Neuronal stem cell (in vitro differentiated cells): ENCODE measurements at regions not wholly inside any gene's neighbourhood (a gene's known extent, or its start where the extent isn't known, plus 50 kb on each side); places are given as distances from the start of the nearest gene placed in this dataset.

ENCODE experiments used
- DNase-seq: peaks from one replicate; pipeline ENCODE4 v3.0.0-alpha.2; 2013; ENCODE audit warnings: low spot score
- H2AFZ ChIP-seq: one replicate; pipeline ENCODE4 v1.6.1; 2013; ENCODE audit warnings: mild to moderate bottlenecking, low read length, inconsistent platforms
- H2AK5ac ChIP-seq: 2 replicates; pipeline ENCODE4 v1.6.1; 2013; ENCODE audit warnings: low read depth, mild to moderate bottlenecking, inconsistent platforms, low read length, moderate library complexity, mixed read lengths
- H2BK120ac ChIP-seq: 2 replicates; pipeline ENCODE4 v1.6.1; 2013; ENCODE audit warnings: low read depth, mild to moderate bottlenecking, inconsistent platforms, low read length, moderate library complexity, mixed read lengths
- H2BK12ac ChIP-seq: one replicate; pipeline ENCODE4 v1.6.1; 2013; ENCODE audit warnings: low read length, inconsistent platforms
- H2BK15ac ChIP-seq: 2 replicates; pipeline ENCODE4 v1.6.1; 2013; ENCODE audit warnings: mild to moderate bottlenecking, low read length, inconsistent platforms, mixed read lengths
- H2BK5ac ChIP-seq: one replicate; pipeline ENCODE4 v1.6.1; 2013; ENCODE audit warnings: inconsistent platforms, mild to moderate bottlenecking, low read length, moderate library complexity
- H3K14ac ChIP-seq: one replicate; pipeline ENCODE4 v1.6.1; 2013; ENCODE audit warnings: low read length, inconsistent platforms
- H3K18ac ChIP-seq: 2 replicates; pipeline ENCODE4 v1.6.1; 2013; ENCODE audit warnings: low read length, inconsistent platforms
- H3K23ac ChIP-seq: 2 replicates; pipeline ENCODE4 v1.6.1; 2013; ENCODE audit warnings: low read depth, mild to moderate bottlenecking, mixed read lengths, low read length, inconsistent platforms; ENCODE audit not compliant: poor library complexity
- H3K27ac ChIP-seq: replicated peaks from 3 replicates; pipeline ENCODE4 v1.5.1; 2013; ENCODE audit warnings: low read length, inconsistent platforms
- H3K27me3 ChIP-seq, 3 experiments: 2 replicates each; pipeline ENCODE4 v1.6.1; 2013; ENCODE audit warnings: low read length in 3 of 3, mild to moderate bottlenecking in 2 of 3, inconsistent platforms in 1 of 3, low read depth in 1 of 3, mixed read lengths in 1 of 3, moderate library complexity in 1 of 3; ENCODE audit not compliant: control insufficient read depth in 3 of 3, insufficient read depth in 3 of 3
- H3K36me3 ChIP-seq, 2 donors: replicated peaks in 1 of 2; 2 replicates each; pipeline ENCODE4 v1.6.1; 2013; ENCODE audit warnings: low read length in 2 of 2; ENCODE audit not compliant: control insufficient read depth in 2 of 2, insufficient read depth in 2 of 2
- H3K4ac ChIP-seq: 2 replicates; pipeline ENCODE4 v1.6.1; 2013; ENCODE audit warnings: inconsistent platforms, mild to moderate bottlenecking, low read length, moderate library complexity
- H3K4me1 ChIP-seq, 2 donors: 1 replicate in 1 of 2; 2 replicates in 1 of 2; pipeline ENCODE4 v1.6.1; 2013; ENCODE audit warnings: low read length in 2 of 2, low read depth in 1 of 2; ENCODE audit not compliant: control insufficient read depth in 2 of 2, insufficient read depth in 1 of 2
- H3K4me2 ChIP-seq: one replicate; pipeline ENCODE4 v1.6.1; 2013; ENCODE audit warnings: mild to moderate bottlenecking, low read length, inconsistent platforms; ENCODE audit not compliant: insufficient read depth, poor library complexity, severe bottlenecking
- H3K4me3 ChIP-seq, 2 donors: 2 replicates each; pipeline ENCODE4 v1.5.1; 2013; ENCODE audit warnings: low read length in 2 of 2, mild to moderate bottlenecking in 2 of 2, inconsistent platforms in 1 of 2, moderate library complexity in 1 of 2
- H3K79me1 ChIP-seq: one replicate; pipeline ENCODE4 v1.6.1; 2013; ENCODE audit warnings: low read depth, mild to moderate bottlenecking, inconsistent platforms, low read length, moderate library complexity
- H3K9ac ChIP-seq: one replicate; pipeline ENCODE4 v1.6.1; 2013; ENCODE audit warnings: mild to moderate bottlenecking, low read depth, low read length, inconsistent platforms; ENCODE audit not compliant: poor library complexity
- H3K9me3 ChIP-seq, 2 donors: replicated peaks in 1 of 2; 2 replicates each; pipeline versions ENCODE3 to v1.6.1; 2013; ENCODE audit warnings: low read length in 2 of 2, mild to moderate bottlenecking in 2 of 2, inconsistent platforms in 1 of 2, low read depth in 1 of 2, mixed read lengths in 1 of 2, moderate library complexity in 1 of 2; ENCODE audit not compliant: control insufficient read depth in 2 of 2, insufficient read depth in 1 of 2
- H4K8ac ChIP-seq: one replicate; pipeline ENCODE4 v1.6.1; 2013; ENCODE audit warnings: low read depth, mild to moderate bottlenecking, inconsistent platforms, low read length, moderate library complexity
- H4K91ac ChIP-seq: one replicate; pipeline ENCODE4 v1.6.1; 2013; ENCODE audit warnings: low read length, low read depth, mild to moderate bottlenecking, inconsistent platforms; ENCODE audit not compliant: poor library complexity
- WGBS, 2 donors: extraction: QIAGEN DNeasy Blood & Tissue Kit; methylation state at CpG; one replicate each; pipeline ENCODE4 v1.1.7; 2013; ENCODE audit warnings: missing lambda C conversion rate in 2 of 2, mixed read lengths in 1 of 2; ENCODE audit not compliant: insufficient read length in 2 of 2, insufficient replicate concordance in 1 of 2; ENCODE audit errors: extremely low coverage in 2 of 2; 5-methylcytosine and 5-hydroxymethylcytosine counted together

DNA sequence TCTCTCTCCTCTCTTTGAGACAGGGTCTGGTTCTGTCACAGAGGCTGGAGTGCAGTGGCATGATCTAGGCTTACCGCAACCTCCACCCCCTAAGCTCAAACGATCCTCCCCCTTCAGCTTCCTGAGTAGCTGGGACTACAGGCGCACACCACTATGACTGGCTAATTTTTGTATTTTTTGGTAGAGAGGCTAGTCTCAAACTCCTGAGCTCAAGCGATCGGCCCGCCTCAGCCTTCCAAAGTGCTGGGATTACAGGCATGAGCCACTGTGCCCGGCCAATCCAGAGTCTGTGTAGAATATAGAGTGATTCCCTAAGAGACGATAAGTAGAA is 65.8 kb upstream of the RPH3AL start:
- H2BK120ac ChIP-seq = no peak overlapping the region
- H3K79me1 ChIP-seq = no peaks in the 10 kb centered on the region
- H2AFZ ChIP-seq = no peak overlapping the region
- no peak overlapping the region for H3K18ac ChIP-seq
- H3K9me3 ChIP-seq = peaks cover 0 to 2% of the 10 kb centered on the region in 2 donors
- H2BK15ac ChIP-seq = no peak overlapping the region
- no peak for DNase-seq
- H3K27ac ChIP-seq = no peak overlapping the region
- H2BK12ac ChIP-seq = no peak overlapping the region
- no CpG with 5 or more reads among the region's 8 CpGs for WGBS, 2 donors
- no peak overlapping the region for H3K14ac ChIP-seq
- no peak overlapping the region for H2AK5ac ChIP-seq
- peaks cover 3 to 6% of the 10 kb centered on the region in 2 donors for H3K4me1 ChIP-seq
- H4K8ac ChIP-seq = no peak overlapping the region
- H3K36me3 ChIP-seq = peaks cover 3 to 9% of the 10 kb centered on the region in 2 donors
- H3K4ac ChIP-seq = no peak overlapping the region
- no peak overlapping the region for H4K91ac ChIP-seq
- H3K23ac ChIP-seq = no peak overlapping the region
- H3K4me3 ChIP-seq = no peak overlapping the region
- no peak overlapping the region for H2BK5ac ChIP-seq
- no peak overlapping the region for H3K9ac ChIP-seq
- no peak overlapping the region for H3K4me2 ChIP-seq
- no peaks in the 10 kb centered on the region for H3K27me3 ChIP-seq

GRCh38 chr17:417691-418420 is 65.2 kb upstream of the RPH3AL start:
- Histone ChIP-seq H2AFZ (no peak overlapping the region), H4K8ac (no peak overlapping the region), H3K9ac (no peak overlapping the region), H3K4ac (no peak overlapping the region), H3K4me2 (no peak overlapping the region), H3K18ac (peak overlapping the region; percentile 53), H3K9me3 (peaks cover 0 to 2% of the 10 kb centered on the region in 2 donors), H2BK12ac (peak overlapping the region; percentile 92), H3K79me1 (no peaks in the 10 kb centered on the region), H3K27me3 (no peaks in the 10 kb centered on the region), H3K27ac (no peak overlapping the region), H3K23ac (no peak overlapping the region), H3K4me3 (no peak overlapping the region), H2AK5ac (peak overlapping the region; percentile 72), H3K4me1 (peaks cover 3 to 5% of the 10 kb centered on the region in 2 donors), H3K36me3 (peaks cover 3 to 9% of the 10 kb centered on the region in 2 donors), H2BK15ac (no peak overlapping the region), H2BK5ac (no peak overlapping the region), H2BK120ac (no peak overlapping the region), H4K91ac (no peak overlapping the region), H3K14ac (no peak overlapping the region)
- DNase-seq = no peak
- no CpG with 5 or more reads among the region's 16 CpGs for WGBS, 2 donors

DNA sequence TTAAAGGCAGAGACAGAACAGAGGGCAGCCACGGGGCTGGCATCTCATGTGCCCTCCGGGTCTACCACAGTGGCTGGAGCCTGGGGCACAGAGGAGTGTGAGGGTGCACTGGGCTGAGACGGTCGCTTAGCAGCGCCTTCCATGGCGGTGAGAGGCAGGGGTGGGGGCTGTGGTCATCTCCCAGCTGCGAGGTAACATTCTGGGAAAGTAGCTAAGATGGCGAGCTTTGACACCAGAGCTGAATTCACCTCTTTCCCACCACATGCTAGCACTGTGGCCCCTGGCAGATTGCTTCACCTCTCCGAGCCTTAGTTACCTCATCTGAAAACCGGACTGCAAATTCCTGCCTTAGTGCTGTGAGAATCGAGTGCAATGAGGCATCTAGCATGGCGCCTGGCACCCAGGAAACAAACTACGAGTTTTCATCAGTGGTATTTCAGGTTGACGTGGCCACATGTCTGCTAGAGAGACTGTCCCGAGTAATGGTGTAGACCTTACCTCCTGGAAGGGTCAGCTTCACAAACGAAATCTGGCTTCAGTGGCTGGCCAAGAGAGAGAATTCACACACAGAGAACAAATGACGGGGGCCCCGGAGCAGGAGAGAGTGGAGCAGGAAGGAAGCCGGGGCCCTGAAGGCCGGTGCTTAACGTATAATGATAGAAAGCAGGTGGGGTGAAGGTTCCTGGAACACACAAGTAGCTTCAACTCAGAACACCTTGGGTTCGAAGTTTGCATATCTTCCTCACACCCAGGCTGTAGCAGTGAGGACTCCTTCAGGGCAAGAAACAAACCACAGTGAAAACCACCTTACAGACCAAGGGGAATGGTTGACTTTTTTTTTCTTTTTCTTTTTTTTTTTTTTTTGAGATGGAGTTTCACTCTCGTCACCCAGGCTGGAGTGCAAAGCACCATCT is 63.9 kb upstream of the RPH3AL start:
- Histone ChIP-seq H2BK12ac (peak overlapping the region; percentile 6), H3K27me3 (no peaks in the 10 kb centered on the region), H3K9ac (peak overlapping the region; percentile 63), H3K4ac (no peak overlapping the region), H3K18ac (peak overlapping the region; percentile 40), H3K36me3 (peaks cover 3 to 9% of the 10 kb centered on the region in 2 donors), H3K4me1 (no peaks in the 10 kb centered on the region), H2BK5ac (no peak overlapping the region), H4K91ac (no peak overlapping the region), H3K4me3 (no peak overlapping the region), H2AK5ac (peak overlapping the region; percentile 35), H3K14ac (peak overlapping the region; percentile 75), H3K23ac (no peak overlapping the region), H3K4me2 (no peak overlapping the region), H3K9me3 (peaks cover 0 to 2% of the 10 kb centered on the region in 2 donors), H3K79me1 (no peaks in the 10 kb centered on the region), H3K27ac (no peak overlapping the region), H2BK120ac (no peak overlapping the region), H2AFZ (no peak overlapping the region), H2BK15ac (peak overlapping the region; percentile 69), H4K8ac (no peak overlapping the region)
- no CpG with 5 or more reads among the region's 23 CpGs for WGBS, 2 donors
- no peak for DNase-seq
